ENCODE measurements at regions not wholly inside any gene's neighbourhood (a gene's known extent, or its start where the extent isn't known, plus 50 kb on each side); places are given as distances from the start of the nearest gene placed in this dataset.

GRCh38 chr5:104739503-104739902, 1176.9 kb upstream of the NUDT12 start:
- Histone ChIP-seq H4K8ac (ENCODE audit: low read depth, low read length) (no peak overlapping the region), H3K9ac (ENCODE audit: low read length) (no peak overlapping the region), H4K5ac (ENCODE audit: low read length) (no peak overlapping the region), H3K4me2 (ENCODE audit: low read length) (no peak overlapping the region), H3K23ac (ENCODE audit: low read length) (no peak overlapping the region), H2AK5ac (ENCODE audit: low read length) (no peak overlapping the region), H3K36me3 (ENCODE audit: control insufficient read depth, insufficient read depth, low read length) (no peaks in the 10 kb centered on the region), H3K4me1 (ENCODE audit: control insufficient read depth, low read depth, low read length) (no peaks in the 10 kb centered on the region), H3K27me3 (ENCODE audit: insufficient read depth, low read length, poor library complexity) (no peaks in the 10 kb centered on the region), H2BK5ac (ENCODE audit: low read length) (no peak overlapping the region), H3K79me2 (ENCODE audit: control insufficient read depth, insufficient read depth, low read length) (no peaks in the 10 kb centered on the region), H2BK15ac (replicated peaks; ENCODE audit: low read depth) (no peak overlapping the region), H2BK120ac (ENCODE audit: low read depth, low read length) (no peak overlapping the region), H3K56ac (ENCODE audit: low read length) (no peak overlapping the region), H3K4ac (ENCODE audit: low read depth, low read length) (no peak overlapping the region), H3K27ac (ENCODE audit: low read depth, low read length) (no peak overlapping the region), H3K79me1 (ENCODE audit: low read length) (no peaks in the 10 kb centered on the region), H3K4me3 (ENCODE audit: low read length) (no peak overlapping the region), H3K18ac (ENCODE audit: low read length) (no peak overlapping the region)
- WGBS (ENCODE audit: extremely low coverage, insufficient coverage, low lambda C conversion rate), result no CpG with 5 or more reads among the region's 2 CpGs
- no peak for DNase-seq

GRCh38 chr5:104736073-104736472, 1173.5 kb upstream of the NUDT12 start:
- H3K9ac ChIP-seq (ENCODE audit: low read length), result no peak overlapping the region
- H3K4me3 ChIP-seq (ENCODE audit: low read length), result no peak overlapping the region
- no peak overlapping the region for H2BK120ac ChIP-seq (ENCODE audit: low read depth, low read length)
- no peaks in the 10 kb centered on the region for H3K79me2 ChIP-seq (ENCODE audit: control insufficient read depth, insufficient read depth, low read length)
- no peak overlapping the region for H3K4ac ChIP-seq (ENCODE audit: low read depth, low read length)
- no peak overlapping the region for H3K4me2 ChIP-seq (ENCODE audit: low read length)
- H4K5ac ChIP-seq (ENCODE audit: low read length), result no peak overlapping the region
- H3K27me3 ChIP-seq (ENCODE audit: insufficient read depth, low read length, poor library complexity), result no peaks in the 10 kb centered on the region
- no CpG with 5 or more reads among the region's 3 CpGs for WGBS (ENCODE audit: extremely low coverage, insufficient coverage, low lambda C conversion rate)
- H2BK15ac ChIP-seq (replicated peaks; ENCODE audit: low read depth), result no peak overlapping the region
- no peak overlapping the region for H4K8ac ChIP-seq (ENCODE audit: low read depth, low read length)
- H3K27ac ChIP-seq (ENCODE audit: low read depth, low read length), result no peak overlapping the region
- no peak overlapping the region for H3K23ac ChIP-seq (ENCODE audit: low read length)
- H3K36me3 ChIP-seq (ENCODE audit: control insufficient read depth, insufficient read depth, low read length), result no peaks in the 10 kb centered on the region
- no peak overlapping the region for H2BK5ac ChIP-seq (ENCODE audit: low read length)
- no peak overlapping the region for H3K56ac ChIP-seq (ENCODE audit: low read length)
- DNase-seq, result no peak
- no peaks in the 10 kb centered on the region for H3K79me1 ChIP-seq (ENCODE audit: low read length)
- H3K4me1 ChIP-seq (ENCODE audit: control insufficient read depth, low read depth, low read length), result no peaks in the 10 kb centered on the region
- no peak overlapping the region for H2AK5ac ChIP-seq (ENCODE audit: low read length)
- no peak overlapping the region for H3K18ac ChIP-seq (ENCODE audit: low read length)

GRCh38 chr5:104734046-104734445, 1171.5 kb upstream of the NUDT12 start:
- H4K8ac ChIP-seq (ENCODE audit: low read depth, low read length), result no peak overlapping the region
- peak; percentile 30 for DNase-seq
- no peak overlapping the region for H2BK15ac ChIP-seq (replicated peaks; ENCODE audit: low read depth)
- H4K5ac ChIP-seq (ENCODE audit: low read length), result no peak overlapping the region
- no peak overlapping the region for H3K4ac ChIP-seq (ENCODE audit: low read depth, low read length)
- no peak overlapping the region for H3K27ac ChIP-seq (ENCODE audit: low read depth, low read length)
- no peak overlapping the region for H3K4me3 ChIP-seq (ENCODE audit: low read length)
- no peaks in the 10 kb centered on the region for H3K79me1 ChIP-seq (ENCODE audit: low read length)
- H3K36me3 ChIP-seq (ENCODE audit: control insufficient read depth, insufficient read depth, low read length), result no peaks in the 10 kb centered on the region
- no peak overlapping the region for H3K4me2 ChIP-seq (ENCODE audit: low read length)
- no peaks in the 10 kb centered on the region for H3K4me1 ChIP-seq (ENCODE audit: control insufficient read depth, low read depth, low read length)
- H2BK5ac ChIP-seq (ENCODE audit: low read length), result no peak overlapping the region
- no peak overlapping the region for H3K18ac ChIP-seq (ENCODE audit: low read length)
- no peak overlapping the region for H2AK5ac ChIP-seq (ENCODE audit: low read length)
- WGBS (ENCODE audit: extremely low coverage, insufficient coverage, low lambda C conversion rate), result no CpG with 5 or more reads among the region's 2 CpGs
- no peak overlapping the region for H3K23ac ChIP-seq (ENCODE audit: low read length)
- no peak overlapping the region for H3K56ac ChIP-seq (ENCODE audit: low read length)
- H2BK120ac ChIP-seq (ENCODE audit: low read depth, low read length), result no peak overlapping the region
- no peaks in the 10 kb centered on the region for H3K79me2 ChIP-seq (ENCODE audit: control insufficient read depth, insufficient read depth, low read length)
- no peaks in the 10 kb centered on the region for H3K27me3 ChIP-seq (ENCODE audit: insufficient read depth, low read length, poor library complexity)
- H3K9ac ChIP-seq (ENCODE audit: low read length), result no peak overlapping the region

DNA sequence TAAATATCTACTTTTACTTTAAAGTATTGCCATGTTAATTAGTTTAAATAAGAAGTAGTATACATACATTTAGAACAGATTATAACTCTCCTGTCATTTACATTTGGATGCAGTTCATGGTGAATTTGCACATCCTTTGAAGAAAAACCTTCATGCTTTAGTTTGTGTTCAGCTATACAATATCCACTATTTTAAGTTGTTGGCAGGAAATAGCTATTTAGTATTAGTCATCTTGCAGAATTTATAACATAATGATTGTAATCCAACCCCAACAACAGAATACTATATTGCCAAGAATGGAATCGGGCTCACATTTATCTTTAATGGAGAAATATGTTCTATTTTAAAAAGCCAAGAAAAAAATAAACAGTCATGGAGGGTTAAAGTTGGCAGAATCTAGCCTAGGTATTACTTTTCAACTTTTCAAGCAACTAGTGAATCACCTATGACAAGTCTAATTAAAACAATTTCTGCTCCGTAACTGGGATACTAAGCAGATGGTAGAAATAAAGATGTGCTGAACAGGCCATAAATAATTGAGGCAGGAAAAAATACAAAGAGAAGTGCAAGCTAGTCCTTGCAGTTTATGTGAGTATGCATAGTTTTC, 1170.6 kb upstream of the NUDT12 start:
- H3K79me2 ChIP-seq (ENCODE audit: control insufficient read depth, insufficient read depth, low read length), result no peaks in the 10 kb centered on the region
- no peaks in the 10 kb centered on the region for H3K4me1 ChIP-seq (ENCODE audit: control insufficient read depth, low read depth, low read length)
- no peaks in the 10 kb centered on the region for H3K36me3 ChIP-seq (ENCODE audit: control insufficient read depth, insufficient read depth, low read length)
- DNase-seq, result no peak
- no peak overlapping the region for H3K18ac ChIP-seq (ENCODE audit: low read length)
- no peak overlapping the region for H3K4me3 ChIP-seq (ENCODE audit: low read length)
- H2AK5ac ChIP-seq (ENCODE audit: low read length), result no peak overlapping the region
- H4K8ac ChIP-seq (ENCODE audit: low read depth, low read length), result no peak overlapping the region
- H3K79me1 ChIP-seq (ENCODE audit: low read length), result no peaks in the 10 kb centered on the region
- H2BK15ac ChIP-seq (replicated peaks; ENCODE audit: low read depth), result no peak overlapping the region
- H3K27ac ChIP-seq (ENCODE audit: low read depth, low read length), result no peak overlapping the region
- no peak overlapping the region for H2BK120ac ChIP-seq (ENCODE audit: low read depth, low read length)
- H3K4me2 ChIP-seq (ENCODE audit: low read length), result no peak overlapping the region
- no peaks in the 10 kb centered on the region for H3K27me3 ChIP-seq (ENCODE audit: insufficient read depth, low read length, poor library complexity)
- H3K23ac ChIP-seq (ENCODE audit: low read length), result no peak overlapping the region
- H4K5ac ChIP-seq (ENCODE audit: low read length), result no peak overlapping the region
- no peak overlapping the region for H2BK5ac ChIP-seq (ENCODE audit: low read length)
- H3K9ac ChIP-seq (ENCODE audit: low read length), result no peak overlapping the region
- no CpG with 5 or more reads among the region's 2 CpGs for WGBS (ENCODE audit: extremely low coverage, insufficient coverage, low lambda C conversion rate)
- no peak overlapping the region for H3K56ac ChIP-seq (ENCODE audit: low read length)
- no peak overlapping the region for H3K4ac ChIP-seq (ENCODE audit: low read depth, low read length)

- no peak overlapping the region for H3K27ac ChIP-seq (ENCODE audit: low read depth, low read length)
Measured at GRCh38 chr5:104731331-104731730, 1168.7 kb upstream of the NUDT12 start.

GRCh38 chr5:104708027-104708426, 1145.4 kb upstream of the NUDT12 start:
- no peak overlapping the region for H3K56ac ChIP-seq (ENCODE audit: low read length)
- H3K79me2 ChIP-seq (ENCODE audit: control insufficient read depth, insufficient read depth, low read length), result no peaks in the 10 kb centered on the region
- no peak overlapping the region for H2BK15ac ChIP-seq (replicated peaks; ENCODE audit: low read depth)
- no peak overlapping the region for H2AK5ac ChIP-seq (ENCODE audit: low read length)
- no peak overlapping the region for H3K18ac ChIP-seq (ENCODE audit: low read length)
- H3K23ac ChIP-seq (ENCODE audit: low read length), result no peak overlapping the region
- no peak for DNase-seq
- no peak overlapping the region for H4K8ac ChIP-seq (ENCODE audit: low read depth, low read length)
- H3K79me1 ChIP-seq (ENCODE audit: low read length), result no peaks in the 10 kb centered on the region
- no CpG with 5 or more reads among the region's 3 CpGs for WGBS (ENCODE audit: extremely low coverage, insufficient coverage, low lambda C conversion rate)
- H3K4me1 ChIP-seq (ENCODE audit: control insufficient read depth, low read depth, low read length), result no peaks in the 10 kb centered on the region
- no peak overlapping the region for H3K4me2 ChIP-seq (ENCODE audit: low read length)
- no peak overlapping the region for H3K27ac ChIP-seq (ENCODE audit: low read depth, low read length)
- no peak overlapping the region for H2BK120ac ChIP-seq (ENCODE audit: low read depth, low read length)
- H3K27me3 ChIP-seq (ENCODE audit: insufficient read depth, low read length, poor library complexity), result no peaks in the 10 kb centered on the region
- no peak overlapping the region for H3K9ac ChIP-seq (ENCODE audit: low read length)
- H3K4me3 ChIP-seq (ENCODE audit: low read length), result no peak overlapping the region
- no peaks in the 10 kb centered on the region for H3K36me3 ChIP-seq (ENCODE audit: control insufficient read depth, insufficient read depth, low read length)
- H4K5ac ChIP-seq (ENCODE audit: low read length), result no peak overlapping the region
- H2BK5ac ChIP-seq (ENCODE audit: low read length), result no peak overlapping the region
- no peak overlapping the region for H3K4ac ChIP-seq (ENCODE audit: low read depth, low read length)

More at GRCh38 chr5:104731331-104731730, 1168.7 kb upstream of the NUDT12 start:
- Histone ChIP-seq H3K27me3 (ENCODE audit: insufficient read depth, low read length, poor library complexity) (no peaks in the 10 kb centered on the region), H3K79me1 (ENCODE audit: low read length) (no peaks in the 10 kb centered on the region), H3K4me1 (ENCODE audit: control insufficient read depth, low read depth, low read length) (no peaks in the 10 kb centered on the region), H3K36me3 (ENCODE audit: control insufficient read depth, insufficient read depth, low read length) (no peaks in the 10 kb centered on the region), H2BK15ac (replicated peaks; ENCODE audit: low read depth) (no peak overlapping the region), H2BK5ac (ENCODE audit: low read length) (no peak overlapping the region), H2AK5ac (ENCODE audit: low read length) (no peak overlapping the region), H2BK120ac (ENCODE audit: low read depth, low read length) (no peak overlapping the region), H4K8ac (ENCODE audit: low read depth, low read length) (no peak overlapping the region), H3K9ac (ENCODE audit: low read length) (no peak overlapping the region), H4K5ac (ENCODE audit: low read length) (no peak overlapping the region), H3K23ac (ENCODE audit: low read length) (no peak overlapping the region), H3K79me2 (ENCODE audit: control insufficient read depth, insufficient read depth, low read length) (no peaks in the 10 kb centered on the region), H3K56ac (ENCODE audit: low read length) (no peak overlapping the region), H3K18ac (ENCODE audit: low read length) (no peak overlapping the region), H3K4me3 (ENCODE audit: low read length) (no peak overlapping the region), H3K4ac (ENCODE audit: low read depth, low read length) (no peak overlapping the region), H3K4me2 (ENCODE audit: low read length) (no peak overlapping the region)
- no CpG with 5 or more reads among the region's 2 CpGs for WGBS (ENCODE audit: extremely low coverage, insufficient coverage, low lambda C conversion rate)
- DNase-seq, result no peak
